ENCODE measurements at regions not wholly inside any gene's neighbourhood (a gene's known extent, or its start where the extent isn't known, plus 50 kb on each side); places are given as distances from the start of the nearest gene placed in this dataset.

DNA sequence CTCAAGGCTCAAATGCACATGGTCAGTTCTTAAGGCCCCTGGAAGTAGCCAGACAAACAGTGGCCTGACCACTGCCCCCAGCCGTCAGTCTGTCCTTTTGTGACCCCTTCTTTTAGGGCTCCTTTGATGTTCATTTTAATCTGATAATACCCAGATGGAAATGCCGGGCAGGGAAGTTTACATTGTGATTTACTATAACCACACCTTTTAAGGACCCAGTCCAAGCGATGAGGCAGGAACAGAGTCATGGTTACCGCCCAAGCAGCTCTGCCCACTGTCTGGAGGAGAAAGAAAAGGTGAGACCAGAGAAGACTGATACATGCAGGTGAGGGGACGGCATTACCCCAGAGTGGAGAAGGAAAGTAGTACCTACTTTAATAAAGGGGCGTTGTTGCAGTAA lies 110.6 kb downstream of the PLEKHG1 start:
- no peak overlapping the region for H3K27ac Mint-ChIP-seq
- DNase-seq: no peak
- CTCF ChIA-PET: interaction anchor here (0.8 kb wide), 1 partner anchor 10 kb away, joined by 3 read pairs; no protein-coding TSS in a partner anchor

GRCh38 chr6:150711061-150711460 lies 111.4 kb downstream of the PLEKHG1 start:
- no peaks in the 10 kb centered on the region for H3K9me3 Mint-ChIP-seq (ENCODE audit: low read depth)

More for the DNA sequence above, 110.6 kb downstream of the PLEKHG1 start:
- Mint-ChIP-seq H3K27me3 (peaks cover 6% of the 10 kb centered on the region), H3K4me3 (no peak overlapping the region), H3K4me1 (no peaks in the 10 kb centered on the region), H3K9me3 (ENCODE audit: low read depth) (no peaks in the 10 kb centered on the region), H3K36me3 (no peaks in the 10 kb centered on the region)
- no peak for ATAC-seq

GRCh38 chr6:150711584-150712504 lies 112.2 kb downstream of the PLEKHG1 start:
- CTCF ChIA-PET: no interaction called here
- peaks cover 6% of the 10 kb centered on the region for H3K27me3 Mint-ChIP-seq
- no peak overlapping the region for H3K4me3 Mint-ChIP-seq
- H3K36me3 Mint-ChIP-seq: no peaks in the 10 kb centered on the region
- ATAC-seq (no peak), DNase-seq (no peak)
- H3K27ac Mint-ChIP-seq: no peak overlapping the region
- no peaks in the 10 kb centered on the region for H3K4me1 Mint-ChIP-seq
- H3K9me3 Mint-ChIP-seq (ENCODE audit: low read depth): no peaks in the 10 kb centered on the region

More at GRCh38 chr6:150711061-150711460, 111.4 kb downstream of the PLEKHG1 start:
- Mint-ChIP-seq H3K4me1 (no peaks in the 10 kb centered on the region), H3K27me3 (peaks cover 6% of the 10 kb centered on the region), H3K4me3 (no peak overlapping the region), H3K36me3 (no peaks in the 10 kb centered on the region), H3K27ac (no peak overlapping the region)
- CTCF ChIA-PET: no interaction called here
- ATAC-seq: no peak
- no peak for DNase-seq

GRCh38 chr6:150712505-150713252 lies 113.0 kb downstream of the PLEKHG1 start:
- no peak for ATAC-seq
- DNase-seq: no peak
- Mint-ChIP-seq H3K27ac (no peak overlapping the region), H3K27me3 (peaks cover 6% of the 10 kb centered on the region), H3K9me3 (ENCODE audit: low read depth) (no peaks in the 10 kb centered on the region), H3K36me3 (no peaks in the 10 kb centered on the region), H3K4me1 (no peaks in the 10 kb centered on the region), H3K4me3 (no peak overlapping the region)
- CTCF ChIA-PET: no interaction called here

DNA sequence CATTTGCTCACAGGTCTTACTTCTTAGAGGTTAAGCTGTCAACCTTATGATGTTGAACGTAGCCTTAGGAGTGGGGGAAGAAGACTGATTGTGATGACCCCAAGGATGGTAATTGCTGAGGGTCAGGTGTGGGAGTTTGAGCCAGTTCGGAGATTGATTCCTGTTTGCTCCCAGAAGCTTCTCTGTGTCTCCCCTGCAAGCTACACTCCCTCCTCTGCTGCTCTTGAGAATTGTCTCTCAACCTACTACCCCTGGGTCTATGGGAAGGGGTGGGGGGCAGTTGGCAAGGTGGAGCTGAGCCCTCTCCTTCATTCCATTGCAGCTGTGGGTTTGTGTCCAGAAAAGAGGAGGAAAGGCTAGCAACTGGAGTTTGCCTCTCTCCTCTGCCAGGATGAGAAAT lies 113.8 kb downstream of the PLEKHG1 start:
- Mint-ChIP-seq H3K27me3 (peaks cover 6% of the 10 kb centered on the region), H3K36me3 (no peaks in the 10 kb centered on the region), H3K4me3 (no peak overlapping the region), H3K27ac (no peak overlapping the region), H3K9me3 (ENCODE audit: low read depth) (no peaks in the 10 kb centered on the region), H3K4me1 (no peaks in the 10 kb centered on the region)
- CTCF ChIA-PET: no interaction called here
- ATAC-seq: no peak
- no peak for DNase-seq

GRCh38 chr6:150713931-150714330 lies 114.2 kb downstream of the PLEKHG1 start:
- DNase-seq: no peak
- Mint-ChIP-seq H3K4me3 (no peak overlapping the region), H3K36me3 (no peaks in the 10 kb centered on the region), H3K27me3 (peaks cover 6% of the 10 kb centered on the region), H3K27ac (no peak overlapping the region), H3K4me1 (no peaks in the 10 kb centered on the region), H3K9me3 (ENCODE audit: low read depth) (no peaks in the 10 kb centered on the region)
- CTCF ChIA-PET: no interaction called here
- ATAC-seq: no peak

DNA sequence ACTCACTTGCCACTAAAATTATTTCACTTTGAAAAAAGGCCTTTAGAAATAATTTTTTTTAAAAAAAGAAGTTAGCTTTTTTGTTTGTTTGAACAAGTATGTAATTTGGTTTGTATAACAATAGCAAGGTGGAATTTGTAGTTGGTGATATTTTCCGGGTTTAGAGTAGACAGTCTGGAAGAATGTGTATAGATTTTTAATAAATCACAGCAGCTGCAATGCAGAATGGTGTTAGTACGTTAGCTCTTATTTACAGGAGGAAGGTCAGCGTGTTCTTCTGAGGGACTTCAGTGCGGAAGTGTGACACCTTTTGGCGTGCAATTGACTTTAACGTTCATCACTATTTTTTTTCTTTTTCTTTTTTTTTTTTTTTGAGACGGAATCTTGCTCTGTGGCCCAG lies 115.4 kb downstream of the PLEKHG1 start:
- no peaks in the 10 kb centered on the region for H3K4me1 Mint-ChIP-seq
- no peak overlapping the region for H3K27ac Mint-ChIP-seq
- no peaks in the 10 kb centered on the region for H3K9me3 Mint-ChIP-seq (ENCODE audit: low read depth)
- CTCF ChIA-PET: no interaction called here
- DNase-seq: no peak
- ATAC-seq: no peak
- peaks cover 11% of the 10 kb centered on the region for H3K27me3 Mint-ChIP-seq
- H3K4me3 Mint-ChIP-seq: no peak overlapping the region
- H3K36me3 Mint-ChIP-seq: no peaks in the 10 kb centered on the region

- CTCF ChIA-PET: interaction anchor here (0.5 kb wide), 1 partner anchor 21 kb away, joined by 3 read pairs; no protein-coding TSS in a partner anchor
- Mint-ChIP-seq H3K4me1 (peaks cover 12% of the 10 kb centered on the region), H3K27ac (no peak overlapping the region), H3K9me3 (ENCODE audit: low read depth) (no peaks in the 10 kb centered on the region), H3K4me3 (no peak overlapping the region), H3K27me3 (peaks cover 11% of the 10 kb centered on the region), H3K36me3 (no peaks in the 10 kb centered on the region)
- no peak for ATAC-seq
- DNase-seq: no peak
These were observed 117.7 kb downstream of the PLEKHG1 start for GRCh38 chr6:150717419-150717818.

DNA sequence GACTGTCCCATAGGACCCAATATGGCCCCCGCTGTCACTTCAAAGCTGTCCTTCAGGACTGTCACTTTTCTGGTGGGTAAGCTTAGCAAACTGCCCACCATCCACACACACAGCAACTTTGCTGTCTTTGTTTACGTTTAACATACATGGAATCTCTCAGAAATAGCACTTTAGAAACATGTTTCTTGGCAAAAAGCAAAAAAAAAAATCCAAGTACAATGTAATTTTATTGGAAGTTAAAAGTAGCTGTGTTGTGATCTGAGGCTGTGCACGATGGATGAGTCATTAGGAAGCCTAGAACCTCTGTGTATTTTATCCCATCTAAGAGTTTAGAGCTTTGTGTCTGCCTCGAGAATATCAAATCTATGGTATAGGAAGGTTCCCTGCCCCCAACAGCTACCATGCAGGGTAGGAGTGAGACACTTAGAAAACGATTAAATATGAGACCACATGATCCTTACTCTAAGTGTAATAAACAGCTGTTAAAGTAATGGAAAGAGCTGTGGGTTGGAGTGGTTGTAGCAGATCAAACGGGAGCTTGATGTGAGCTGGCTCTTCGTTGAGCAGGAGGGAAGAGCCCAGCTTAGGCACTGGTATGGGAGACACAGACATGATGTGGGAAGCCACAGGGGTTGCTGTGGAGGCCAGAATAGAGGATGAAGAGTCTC lies 119.5 kb downstream of the PLEKHG1 start:
- Mint-ChIP-seq H3K27ac (no peak overlapping the region), H3K9me3 (ENCODE audit: low read depth) (no peaks in the 10 kb centered on the region), H3K36me3 (no peaks in the 10 kb centered on the region), H3K4me3 (no peak overlapping the region), H3K27me3 (peaks cover 15% of the 10 kb centered on the region), H3K4me1 (peaks cover 16% of the 10 kb centered on the region)
- DNase-seq (no peak), ATAC-seq (no peak)
- CTCF ChIA-PET: no interaction called here

GRCh38 chr6:150719831-150720230 lies 120.1 kb downstream of the PLEKHG1 start:
- Mint-ChIP-seq H3K4me3 (no peak overlapping the region), H3K27ac (no peak overlapping the region), H3K9me3 (ENCODE audit: low read depth) (no peaks in the 10 kb centered on the region), H3K4me1 (peaks cover 16% of the 10 kb centered on the region), H3K36me3 (no peaks in the 10 kb centered on the region), H3K27me3 (peaks cover 15% of the 10 kb centered on the region)
- no peak for ATAC-seq
- CTCF ChIA-PET: no interaction called here
- no peak for DNase-seq

GRCh38 chr6:150720774-150721233 lies 121.1 kb downstream of the PLEKHG1 start:
- peak; percentile 63 for ATAC-seq
- DNase-seq: no peak
- CTCF ChIA-PET: interaction anchor here (1.1 kb wide), 1 partner anchor 302 kb away, joined by 3 read pairs; no protein-coding TSS in a partner anchor
- Mint-ChIP-seq H3K4me1 (peaks cover 16% of the 10 kb centered on the region), H3K27me3 (peaks cover 15% of the 10 kb centered on the region), H3K36me3 (no peaks in the 10 kb centered on the region), H3K27ac (peak overlapping the region; percentile 34), H3K9me3 (ENCODE audit: low read depth) (no peaks in the 10 kb centered on the region), H3K4me3 (no peak overlapping the region)

- no peaks in the 10 kb centered on the region for H3K36me3 Mint-ChIP-seq
- H3K27ac Mint-ChIP-seq: no peak overlapping the region
- no peaks in the 10 kb centered on the region for H3K9me3 Mint-ChIP-seq (ENCODE audit: low read depth)
- H3K27me3 Mint-ChIP-seq: peaks cover 15% of the 10 kb centered on the region
- DNase-seq (no peak), ATAC-seq (no peak)
- H3K4me3 Mint-ChIP-seq: no peak overlapping the region
- H3K4me1 Mint-ChIP-seq: peaks cover 16% of the 10 kb centered on the region
- CTCF ChIA-PET: interaction anchor here (1.1 kb wide), 1 partner anchor 303 kb away, joined by 3 read pairs; no protein-coding TSS in a partner anchor
These were observed 122.0 kb downstream of the PLEKHG1 start for GRCh38 chr6:150721418-150722266.

Data from activated CD8-positive, alpha-beta memory T cell treated with anti-CD3 and anti-CD28 coated beads, Interleukin-2, amount 10 ng/mL, durations not matched to agents 7 days and 5 days (primary cell).